ENCODE measurements at regions not wholly inside any gene's neighbourhood (a gene's known extent, or its start where the extent isn't known, plus 50 kb on each side); places are given as distances from the start of the nearest gene placed in this dataset.

DNA sequence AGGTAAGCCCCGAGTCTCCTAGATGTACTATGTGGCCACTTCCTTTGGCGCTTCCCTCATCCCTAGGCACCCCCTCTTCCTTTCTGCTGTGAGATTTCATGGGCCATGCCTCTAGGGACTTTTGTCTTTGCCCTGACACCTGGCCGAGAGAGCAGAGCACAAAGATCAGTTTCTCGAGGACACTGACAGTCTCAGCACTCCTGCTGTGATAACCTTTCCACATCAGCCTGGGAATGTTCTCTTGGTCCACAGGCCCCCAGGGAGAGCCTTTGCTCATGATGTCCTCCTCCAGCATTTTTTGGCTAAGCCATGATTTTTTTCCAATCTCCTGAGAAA, 127.0 kb upstream of the CPEB4 start (continued):
- TF ChIP-seq, protein P1, sequence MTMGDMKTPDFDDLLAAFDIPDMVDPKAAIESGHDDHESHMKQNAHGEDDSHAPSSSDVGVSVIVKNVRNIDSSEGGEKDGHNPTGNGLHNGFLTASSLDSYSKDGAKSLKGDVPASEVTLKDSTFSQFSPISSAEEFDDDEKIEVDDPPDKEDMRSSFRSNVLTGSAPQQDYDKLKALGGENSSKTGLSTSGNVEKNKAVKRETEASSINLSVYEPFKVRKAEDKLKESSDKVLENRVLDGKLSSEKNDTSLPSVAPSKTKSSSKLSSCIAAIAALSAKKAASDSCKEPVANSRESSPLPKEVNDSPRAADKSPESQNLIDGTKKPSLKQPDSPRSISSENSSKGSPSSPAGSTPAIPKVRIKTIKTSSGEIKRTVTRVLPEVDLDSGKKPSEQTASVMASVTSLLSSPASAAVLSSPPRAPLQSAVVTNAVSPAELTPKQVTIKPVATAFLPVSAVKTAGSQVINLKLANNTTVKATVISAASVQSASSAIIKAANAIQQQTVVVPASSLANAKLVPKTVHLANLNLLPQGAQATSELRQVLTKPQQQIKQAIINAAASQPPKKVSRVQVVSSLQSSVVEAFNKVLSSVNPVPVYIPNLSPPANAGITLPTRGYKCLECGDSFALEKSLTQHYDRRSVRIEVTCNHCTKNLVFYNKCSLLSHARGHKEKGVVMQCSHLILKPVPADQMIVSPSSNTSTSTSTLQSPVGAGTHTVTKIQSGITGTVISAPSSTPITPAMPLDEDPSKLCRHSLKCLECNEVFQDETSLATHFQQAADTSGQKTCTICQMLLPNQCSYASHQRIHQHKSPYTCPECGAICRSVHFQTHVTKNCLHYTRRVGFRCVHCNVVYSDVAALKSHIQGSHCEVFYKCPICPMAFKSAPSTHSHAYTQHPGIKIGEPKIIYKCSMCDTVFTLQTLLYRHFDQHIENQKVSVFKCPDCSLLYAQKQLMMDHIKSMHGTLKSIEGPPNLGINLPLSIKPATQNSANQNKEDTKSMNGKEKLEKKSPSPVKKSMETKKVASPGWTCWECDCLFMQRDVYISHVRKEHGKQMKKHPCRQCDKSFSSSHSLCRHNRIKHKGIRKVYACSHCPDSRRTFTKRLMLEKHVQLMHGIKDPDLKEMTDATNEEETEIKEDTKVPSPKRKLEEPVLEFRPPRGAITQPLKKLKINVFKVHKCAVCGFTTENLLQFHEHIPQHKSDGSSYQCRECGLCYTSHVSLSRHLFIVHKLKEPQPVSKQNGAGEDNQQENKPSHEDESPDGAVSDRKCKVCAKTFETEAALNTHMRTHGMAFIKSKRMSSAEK (CRISPR knock-in tag; IDR thresholded peaks at IDR 0.05; ENCODE audit: borderline replicate concordance) = no peak

GRCh38 chr5:173762045-173762444, 126.1 kb upstream of the CPEB4 start:
- Mint-ChIP-seq H3K4me1 (peaks cover 14% of the 10 kb centered on the region), H3K36me3 (no peaks in the 10 kb centered on the region), H3K27ac (no peak overlapping the region), H3K4me3 (no peak overlapping the region), H3K27me3 (ENCODE audit: low read depth) (no peaks in the 10 kb centered on the region; the same call in 1 of the 2 replicates), H3K9me3 (no peaks in the 10 kb centered on the region)
- DNase-seq (ENCODE audit: low spot score) (no peak), ATAC-seq (no peak)
- POLR2A ChIA-PET = interaction anchor here (0.5 to 0.6 kb wide), 2 partner anchors 9 to 175 kb away, joined by 4 to 5 read pairs; no protein-coding TSS in a partner anchor
- CTCF ChIA-PET = no interaction called here
- TF ChIP-seq ZNF219 (CRISPR knock-in tag; IDR thresholded peaks at IDR 0.05; ENCODE audit: borderline replicate concordance) (no peak), ARID4B (CRISPR knock-in tag; IDR thresholded peaks at IDR 0.05; ENCODE audit: borderline replicate concordance) (no peak), IRF1 (CRISPR knock-in tag; IDR thresholded peaks at IDR 0.05) (no peak), ZNF396 (CRISPR knock-in tag; IDR thresholded peaks at IDR 0.05; ENCODE audit: borderline replicate concordance) (no peak), OVOL2 (CRISPR knock-in tag; IDR thresholded peaks at IDR 0.05; ENCODE audit: borderline replicate concordance) (no peak), CDX4 (CRISPR knock-in tag; IDR thresholded peaks at IDR 0.05; ENCODE audit: borderline replicate concordance) (no peak), CREM (CRISPR knock-in tag; IDR thresholded peaks at IDR 0.05) (no peak), USF2 (CRISPR knock-in tag; IDR thresholded peaks at IDR 0.05) (no peak), ZBTB43 (CRISPR knock-in tag; IDR thresholded peaks at IDR 0.05) (no peak), FOXP1 (CRISPR knock-in tag; IDR thresholded peaks at IDR 0.05; ENCODE audit: borderline replicate concordance) (no peak), GTF2I (CRISPR knock-in tag; conservative IDR thresholded peaks at IDR 0.05) (no peak), ZNF416 (CRISPR knock-in tag; IDR thresholded peaks at IDR 0.05) (no peak), ZNF121 (CRISPR knock-in tag; IDR thresholded peaks at IDR 0.05) (no peak), MYBL2 (CRISPR knock-in tag; IDR thresholded peaks at IDR 0.05) (no peak)
- TF ChIP-seq, protein P2, sequence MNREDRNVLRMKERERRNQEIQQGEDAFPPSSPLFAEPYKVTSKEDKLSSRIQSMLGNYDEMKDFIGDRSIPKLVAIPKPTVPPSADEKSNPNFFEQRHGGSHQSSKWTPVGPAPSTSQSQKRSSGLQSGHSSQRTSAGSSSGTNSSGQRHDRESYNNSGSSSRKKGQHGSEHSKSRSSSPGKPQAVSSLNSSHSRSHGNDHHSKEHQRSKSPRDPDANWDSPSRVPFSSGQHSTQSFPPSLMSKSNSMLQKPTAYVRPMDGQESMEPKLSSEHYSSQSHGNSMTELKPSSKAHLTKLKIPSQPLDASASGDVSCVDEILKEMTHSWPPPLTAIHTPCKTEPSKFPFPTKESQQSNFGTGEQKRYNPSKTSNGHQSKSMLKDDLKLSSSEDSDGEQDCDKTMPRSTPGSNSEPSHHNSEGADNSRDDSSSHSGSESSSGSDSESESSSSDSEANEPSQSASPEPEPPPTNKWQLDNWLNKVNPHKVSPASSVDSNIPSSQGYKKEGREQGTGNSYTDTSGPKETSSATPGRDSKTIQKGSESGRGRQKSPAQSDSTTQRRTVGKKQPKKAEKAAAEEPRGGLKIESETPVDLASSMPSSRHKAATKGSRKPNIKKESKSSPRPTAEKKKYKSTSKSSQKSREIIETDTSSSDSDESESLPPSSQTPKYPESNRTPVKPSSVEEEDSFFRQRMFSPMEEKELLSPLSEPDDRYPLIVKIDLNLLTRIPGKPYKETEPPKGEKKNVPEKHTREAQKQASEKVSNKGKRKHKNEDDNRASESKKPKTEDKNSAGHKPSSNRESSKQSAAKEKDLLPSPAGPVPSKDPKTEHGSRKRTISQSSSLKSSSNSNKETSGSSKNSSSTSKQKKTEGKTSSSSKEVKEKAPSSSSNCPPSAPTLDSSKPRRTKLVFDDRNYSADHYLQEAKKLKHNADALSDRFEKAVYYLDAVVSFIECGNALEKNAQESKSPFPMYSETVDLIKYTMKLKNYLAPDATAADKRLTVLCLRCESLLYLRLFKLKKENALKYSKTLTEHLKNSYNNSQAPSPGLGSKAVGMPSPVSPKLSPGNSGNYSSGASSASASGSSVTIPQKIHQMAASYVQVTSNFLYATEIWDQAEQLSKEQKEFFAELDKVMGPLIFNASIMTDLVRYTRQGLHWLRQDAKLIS (CRISPR knock-in tag; IDR thresholded peaks at IDR 0.05; ENCODE audit: borderline replicate concordance) = no peak
- TF ChIP-seq, protein P3, sequence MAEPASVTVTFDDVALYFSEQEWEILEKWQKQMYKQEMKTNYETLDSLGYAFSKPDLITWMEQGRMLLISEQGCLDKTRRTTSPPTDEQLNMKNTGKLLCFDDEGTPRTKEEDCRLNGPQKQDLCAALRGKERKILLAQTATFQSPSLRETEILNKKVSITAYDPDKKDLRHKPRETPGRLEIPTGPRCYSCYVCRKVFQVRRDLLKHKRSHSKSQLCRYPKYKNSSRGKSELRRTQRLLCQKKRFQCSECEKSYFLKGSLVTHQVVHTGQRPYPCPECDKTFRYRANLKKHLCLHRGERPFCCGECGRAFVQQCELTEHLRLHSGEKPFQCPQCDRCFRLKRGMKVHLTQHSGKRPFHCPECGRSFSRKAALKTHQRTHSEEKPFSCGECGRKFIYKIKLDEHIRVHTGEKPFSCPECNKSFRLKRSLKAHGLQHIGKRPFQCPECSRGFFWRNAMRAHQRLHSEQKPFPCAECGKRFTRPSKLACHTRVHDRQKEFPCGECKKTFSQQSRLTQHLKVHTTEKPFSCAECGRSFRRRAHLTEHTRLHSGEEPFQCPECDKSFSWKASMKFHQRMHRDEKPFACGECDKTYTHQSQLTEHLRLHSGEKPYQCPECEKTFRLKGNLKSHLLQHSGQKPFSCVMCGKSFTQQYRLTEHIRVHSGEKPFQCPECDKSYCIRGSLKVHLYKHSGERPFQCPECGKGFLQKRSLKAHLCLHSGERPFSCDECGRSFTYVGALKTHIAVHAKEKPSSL (CRISPR knock-in tag; conservative IDR thresholded peaks at IDR 0.05) = no peak

Measured in WTC11 (cell line).